IMR-90 (cell line): ENCODE measurements at regions not wholly inside any gene's neighbourhood (a gene's known extent, or its start where the extent isn't known, plus 50 kb on each side); places are given as distances from the start of the nearest gene placed in this dataset.

Experiments used
- ATAC-seq: fragments of 200-7000 bp; cut with Tn5 transposase; 2 replicates; pipeline ENCODE4 v1.9.1; 2020; ENCODE audit warnings: low read depth, mild to moderate bottlenecking, moderate library complexity
- BruUV-seq: library from RNA; stranded (reverse); fragments of 400-500 nt; replicated peaks from 2 replicates; lab custom pipeline; 2021; lab: Mats Ljungman, UMichigan
- CTCF ChIA-PET: fragments of 300-600 bp; formaldehyde crosslinking; extraction: SDS; loops from one replicate; lab custom pipeline; 2021; ENCODE audit warnings: antibody characterized with exemption; lab: Yijun Ruan, JAX
- POLR2A ChIA-PET: fragments of 300-600 bp; sonication (Branson Sonifier 250); formaldehyde crosslinking; loops from one replicate; lab custom pipeline; 2022; ENCODE audit warnings: antibody characterized with exemption; ENCODE audit not compliant: unreplicated experiment; lab: Charles Lee
- DNase-seq: peaks from one replicate; pipeline ENCODE4 v3.0.0; 2013
- H2AFZ ChIP-seq: replicated peaks from 2 replicates; pipeline ENCODE3; 2013; ENCODE audit warnings: low read length, mild to moderate bottlenecking; ENCODE audit not compliant: poor library complexity
- H2AK5ac ChIP-seq: 2 replicates; pipeline ENCODE4 v1.6.1; 2013; ENCODE audit warnings: low read depth, low read length, inconsistent platforms
- H2AK9ac ChIP-seq: replicated peaks from 2 replicates; pipeline ENCODE3; 2013; ENCODE audit warnings: mild to moderate bottlenecking, low read depth, low read length, moderate library complexity; ENCODE audit not compliant: poor library complexity
- H2BK120ac ChIP-seq: 2 replicates; pipeline ENCODE4 v1.6.1; 2013; ENCODE audit warnings: low read depth, low read length, inconsistent platforms
- H2BK15ac ChIP-seq: 3 replicates; pipeline ENCODE4 v1.6.1; 2013; ENCODE audit warnings: low read depth, low read length, inconsistent platforms
- H2BK20ac ChIP-seq: 2 replicates; pipeline ENCODE4 v1.6.1; 2013; ENCODE audit warnings: low read depth, mild to moderate bottlenecking, inconsistent platforms, low read length, moderate library complexity
- H2BK5ac ChIP-seq: 2 replicates; pipeline ENCODE4 v1.6.1; 2013; ENCODE audit warnings: mild to moderate bottlenecking, low read depth, low read length, inconsistent platforms; ENCODE audit not compliant: poor library complexity, severe bottlenecking
- H3K14ac ChIP-seq: replicated peaks from 2 replicates; pipeline ENCODE4 v1.6.1; 2013; ENCODE audit warnings: low read depth, low read length, inconsistent platforms
- H3K18ac ChIP-seq: 2 replicates; pipeline ENCODE4 v1.6.1; 2013; ENCODE audit warnings: low read depth, low read length, control low read depth
- H3K23ac ChIP-seq: 2 replicates; pipeline ENCODE4 v1.6.1; 2013; ENCODE audit warnings: low read depth, low read length, inconsistent platforms
- H3K27ac ChIP-seq: 2 replicates; pipeline ENCODE4 v1.5.1; 2013; ENCODE audit warnings: mild to moderate bottlenecking, control low read depth, low read length; ENCODE audit not compliant: insufficient read depth
- H3K27me3 ChIP-seq: 2 replicates; pipeline ENCODE4 v1.6.1; 2013; ENCODE audit warnings: low read length; ENCODE audit not compliant: control insufficient read depth, insufficient read depth
- H3K36me3 ChIP-seq: 2 replicates; pipeline ENCODE4 v1.6.1; 2013; ENCODE audit warnings: low read length, mixed read lengths; ENCODE audit not compliant: control insufficient read depth, insufficient read depth
- H3K4ac ChIP-seq: 2 replicates; pipeline ENCODE4 v1.6.1; 2013; ENCODE audit warnings: low read depth, low read length, inconsistent platforms
- H3K4me1 ChIP-seq: 2 replicates; pipeline ENCODE4 v1.6.1; 2013; ENCODE audit warnings: low read length, mixed read lengths; ENCODE audit not compliant: control insufficient read depth, insufficient read depth
- H3K4me2 ChIP-seq: 2 replicates; pipeline ENCODE4 v1.6.1; 2013; ENCODE audit warnings: low read depth, mild to moderate bottlenecking, control low read depth, low read length, moderate library complexity
- H3K4me3 ChIP-seq: 2 replicates; pipeline ENCODE4 v1.5.1; 2013; ENCODE audit warnings: low read depth, mild to moderate bottlenecking, control low read depth, low read length, moderate library complexity; ENCODE audit not compliant: insufficient read depth
- H3K56ac ChIP-seq: 2 replicates; pipeline ENCODE4 v1.6.1; 2013; ENCODE audit warnings: low read length, inconsistent platforms; ENCODE audit not compliant: insufficient read depth; ENCODE audit errors: extremely low read depth
- H3K79me1 ChIP-seq, 2 experiments: 2 replicates each; pipeline ENCODE4 v1.6.1; 2013; ENCODE audit warnings: low read length in 2 of 2, inconsistent platforms in 1 of 2, low read depth in 1 of 2
- H3K9ac ChIP-seq: 2 replicates; pipeline ENCODE4 v1.6.1; 2013; ENCODE audit warnings: low read depth, low read length, control low read depth
- H3K9me1 ChIP-seq: 2 replicates; pipeline ENCODE4 v1.6.1; 2013; ENCODE audit warnings: low read length, inconsistent platforms; ENCODE audit not compliant: insufficient read depth
- H3K9me3 ChIP-seq: 2 replicates; pipeline ENCODE4 v1.6.1; 2013; ENCODE audit warnings: low read length; ENCODE audit not compliant: control insufficient read depth, insufficient read depth
- H4K20me1 ChIP-seq: 2 replicates; pipeline ENCODE4 v1.6.1; 2013; ENCODE audit warnings: low read length, inconsistent platforms; ENCODE audit not compliant: insufficient read depth
- H4K5ac ChIP-seq: 2 replicates; pipeline ENCODE4 v1.6.1; 2013; ENCODE audit warnings: mild to moderate bottlenecking, low read depth, low read length, control low read depth
- H4K8ac ChIP-seq, 2 experiments: 2 replicates each; pipeline ENCODE4 v1.6.1; 2013; ENCODE audit warnings: low read depth in 2 of 2, low read length in 2 of 2, control low read depth in 1 of 2, inconsistent platforms in 1 of 2
- H4K91ac ChIP-seq: 2 replicates; pipeline ENCODE4 v1.6.1; 2013; ENCODE audit warnings: low read depth, low read length, inconsistent platforms; ENCODE audit not compliant: insufficient read depth
- BHLHE40 ChIP-seq: fragments of 150-350 bp; IDR thresholded peaks from 2 replicates; pipeline ENCODE4 v1.6.1; 2016; ENCODE audit warnings: mild to moderate bottlenecking, low read depth, low read length
- CHD1 ChIP-seq: IDR thresholded peaks from 2 replicates; pipeline ENCODE4 v1.6.1; 2012; ENCODE audit warnings: low read depth, low read length, improper control_type of control experiment
- CTCF ChIP-seq: conservative IDR thresholded peaks from 2 replicates; pipeline ENCODE4 v1.5.1; 2012; ENCODE audit warnings: mild to moderate bottlenecking, low read depth, low read length, improper control_type of control experiment
- ELK1 ChIP-seq: fragments of 150-350 bp; IDR thresholded peaks from 2 replicates; pipeline ENCODE4 v1.6.1; 2016; ENCODE audit warnings: low read depth, mild to moderate bottlenecking, low read length, moderate library complexity, borderline replicate concordance
- FOS ChIP-seq: fragments of 150-350 bp; IDR thresholded peaks from 2 replicates; pipeline ENCODE4 v1.6.1; 2016; ENCODE audit warnings: low read depth, low read length
- MAFK ChIP-seq: IDR thresholded peaks from 2 replicates; pipeline ENCODE4 v1.6.1; 2012; ENCODE audit warnings: low read depth, low read length, improper control_type of control experiment
- MAZ ChIP-seq: IDR thresholded peaks from 2 replicates; pipeline ENCODE4 v1.6.1; 2012; ENCODE audit warnings: low read depth, mild to moderate bottlenecking, low read length, improper control_type of control experiment, moderate library complexity, borderline replicate concordance
- MXI1 ChIP-seq: IDR thresholded peaks from 2 replicates; pipeline ENCODE4 v1.6.1; 2012; ENCODE audit warnings: low read depth, mild to moderate bottlenecking, low read length, moderate library complexity, borderline replicate concordance
- POLR2A ChIP-seq: IDR thresholded peaks from 2 replicates; pipeline ENCODE4 v1.6.1; 2012; ENCODE audit warnings: mild to moderate bottlenecking, low read depth, low read length
- RAD21 ChIP-seq: IDR thresholded peaks from 2 replicates; pipeline ENCODE4 v1.6.1; 2012; ENCODE audit warnings: low read length, improper control_type of control experiment
- RCOR1 ChIP-seq: IDR thresholded peaks from 2 replicates; pipeline ENCODE4 v1.6.1; 2012; ENCODE audit warnings: mild to moderate bottlenecking, low read length, improper control_type of control experiment; ENCODE audit not compliant: insufficient replicate concordance
- RFX5 ChIP-seq: IDR thresholded peaks from 2 replicates; pipeline ENCODE4 v1.8.0; 2012; ENCODE audit warnings: low read depth, mild to moderate bottlenecking, low read length, moderate library complexity
- SMC3 ChIP-seq: fragments of 150-350 bp; IDR thresholded peaks from 2 replicates; pipeline ENCODE4 v1.6.1; 2016; ENCODE audit warnings: low read depth, mild to moderate bottlenecking, antibody characterized with exemption, low read length, moderate library complexity
- USF2 ChIP-seq: fragments of 150-350 bp; IDR thresholded peaks from 2 replicates; pipeline ENCODE4 v1.6.1; 2017; ENCODE audit warnings: mild to moderate bottlenecking, antibody characterized with exemption, low read length, low read depth
- WGBS, 2 experiments: methylation state at CpG; one replicate each; pipeline versions ENCODE4 v1.1.5 to v1.1.7; 2013; ENCODE audit warnings: missing lambda C conversion rate in 2 of 2; ENCODE audit not compliant: insufficient read length in 1 of 2; ENCODE audit errors: extremely low coverage in 2 of 2; 5-methylcytosine and 5-hydroxymethylcytosine counted together
- dilution Hi-C: fragments of 300-500 bp; cut with HindIII; formaldehyde crosslinking; loops from one replicate; pipeline ENCODE4 v1.14.3; 2018; ENCODE audit warnings: low sequenced_read_pairs; ENCODE audit not compliant: unreplicated experiment
- in situ Hi-C: fragments of 300-500 bp; cut with MboI; formaldehyde crosslinking; loops from 3 replicates; pipeline ENCODE4 v1.14.3; 2019; ENCODE audit warnings: low sequenced_read_pairs, inconsistent platforms, mixed read lengths
- intact Hi-C: fragments of 100-400 bp; cut with micrococcal nuclease; formaldehyde crosslinking; loops from 2 replicates; pipeline ENCODE4 v1.10.0; 2022

GRCh38 chr14:39875028-39875427, 442.8 kb upstream of the FBXO33 start:
- in situ Hi-C loops: no loop called here
- DNase-seq (no peak), ATAC-seq (no peak)
- BruUV-seq: no TSS peak
- Histone ChIP-seq H3K56ac (no peak overlapping the region), H2AFZ (no peak overlapping the region), H2BK15ac (no peak overlapping the region), H4K20me1 (no peaks in the 10 kb centered on the region), H2BK20ac (no peak overlapping the region), H3K4ac (no peak overlapping the region), H3K9ac (no peak overlapping the region), H2BK5ac (no peak overlapping the region), H3K4me3 (no peak overlapping the region), H3K23ac (no peak overlapping the region), H2AK5ac (no peak overlapping the region), H4K91ac (no peak overlapping the region), H3K4me2 (no peak overlapping the region), H4K8ac (no peak overlapping the region), H3K14ac (no peak overlapping the region), H2AK9ac (no peak overlapping the region), H3K79me1 (no peaks in the 10 kb centered on the region), H3K27ac (no peak overlapping the region), H3K27me3 (no peaks in the 10 kb centered on the region), H3K4me1 (no peaks in the 10 kb centered on the region), H3K9me3 (peaks cover 9% of the 10 kb centered on the region), H3K9me1 (no peaks in the 10 kb centered on the region), H4K5ac (no peak overlapping the region), H3K18ac (no peak overlapping the region), H2BK120ac (no peak overlapping the region), H3K36me3 (no peaks in the 10 kb centered on the region)
- intact Hi-C loops: no loop called here
- whole genome bisulfite sequencing, 2 experiments: no CpG with 5 or more reads among the region's 2 CpGs
- ChIA-PET CTCF (no interaction called here), POLR2A (no interaction called here)
- dilution Hi-C loops: no loop called here
- TF ChIP-seq CHD1: no peak
- no peak for TF ChIP-seq MAFK
- no peak for TF ChIP-seq SMC3
- TF ChIP-seq RFX5: no peak
- no peak for TF ChIP-seq RCOR1
- no peak for TF ChIP-seq FOS
- no peak for TF ChIP-seq RAD21
- TF ChIP-seq USF2: no peak
- TF ChIP-seq ELK1: no peak
- TF ChIP-seq MAZ: no peak
- no peak for TF ChIP-seq MXI1
- TF ChIP-seq BHLHE40: no peak
- TF ChIP-seq CTCF: no peak
- no peak for TF ChIP-seq POLR2A
